Astrocyte (in vitro differentiated cells and primary cell): ENCODE measurements at regions not wholly inside any gene's neighbourhood (a gene's known extent, or its start where the extent isn't known, plus 50 kb on each side); places are given as distances from the start of the nearest gene placed in this dataset.

Source experiments
- EZH2 ChIP-seq: IDR thresholded peaks from 2 replicates; pipeline ENCODE4 v1.6.1; 2012; ENCODE audit warnings: mild to moderate bottlenecking, low read length, inconsistent platforms; ENCODE audit not compliant: insufficient read depth
- TF ChIP-seq, protein P1 (sequence below): IDR thresholded peaks from 2 replicates; pipeline ENCODE4 v1.5.1; 2011; ENCODE audit warnings: low read depth, mild to moderate bottlenecking, inconsistent platforms, low read length, moderate library complexity; ENCODE audit not compliant: insufficient read depth

DNA sequence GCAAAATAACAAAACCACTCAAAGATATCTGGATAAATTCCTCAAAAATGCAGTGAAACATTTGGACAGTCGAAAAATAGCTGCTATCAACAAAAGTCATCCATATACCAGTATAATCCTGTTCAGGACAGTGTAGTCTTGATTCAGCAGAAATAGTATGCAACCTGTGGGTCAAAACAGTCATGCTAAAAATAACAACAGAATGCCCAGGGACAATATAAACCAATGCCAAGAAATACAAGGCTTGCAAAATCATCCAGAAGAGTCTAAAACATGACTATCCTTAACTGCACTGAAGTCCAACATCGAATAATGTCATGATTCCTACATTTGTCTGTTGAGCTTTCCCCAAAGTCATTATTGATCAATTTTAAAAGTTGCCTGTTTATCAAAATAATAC, 425.9 kb downstream of the FSCB start:
- TF ChIP-seq, protein P1, sequence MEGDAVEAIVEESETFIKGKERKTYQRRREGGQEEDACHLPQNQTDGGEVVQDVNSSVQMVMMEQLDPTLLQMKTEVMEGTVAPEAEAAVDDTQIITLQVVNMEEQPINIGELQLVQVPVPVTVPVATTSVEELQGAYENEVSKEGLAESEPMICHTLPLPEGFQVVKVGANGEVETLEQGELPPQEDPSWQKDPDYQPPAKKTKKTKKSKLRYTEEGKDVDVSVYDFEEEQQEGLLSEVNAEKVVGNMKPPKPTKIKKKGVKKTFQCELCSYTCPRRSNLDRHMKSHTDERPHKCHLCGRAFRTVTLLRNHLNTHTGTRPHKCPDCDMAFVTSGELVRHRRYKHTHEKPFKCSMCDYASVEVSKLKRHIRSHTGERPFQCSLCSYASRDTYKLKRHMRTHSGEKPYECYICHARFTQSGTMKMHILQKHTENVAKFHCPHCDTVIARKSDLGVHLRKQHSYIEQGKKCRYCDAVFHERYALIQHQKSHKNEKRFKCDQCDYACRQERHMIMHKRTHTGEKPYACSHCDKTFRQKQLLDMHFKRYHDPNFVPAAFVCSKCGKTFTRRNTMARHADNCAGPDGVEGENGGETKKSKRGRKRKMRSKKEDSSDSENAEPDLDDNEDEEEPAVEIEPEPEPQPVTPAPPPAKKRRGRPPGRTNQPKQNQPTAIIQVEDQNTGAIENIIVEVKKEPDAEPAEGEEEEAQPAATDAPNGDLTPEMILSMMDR = no peak
- no peak for TF ChIP-seq EZH2
